Lung (tissue), 11 donors: ENCODE measurements at regions not wholly inside any gene's neighbourhood (a gene's known extent, or its start where the extent isn't known, plus 50 kb on each side); places are given as distances from the start of the nearest gene placed in this dataset.

Experiments used
- ATAC-seq: fragments of 200-7000 bp; cut with Tn5 transposase; one replicate; pipeline ENCODE4 v1.9.1; 2020; ENCODE audit warnings: moderate number of reproducible peaks; ENCODE audit not compliant: insufficient read depth, low FRiP score
- DNase-seq, 3 donors: peaks; one replicate each; pipeline ENCODE4 v3.0.0-alpha.2; 2013 to 2017
- H3K27ac ChIP-seq, 2 donors: one replicate each; pipeline ENCODE4 v1.5.1; 2013; ENCODE audit warnings: mild to moderate bottlenecking in 2 of 2, moderate library complexity in 2 of 2, control low read depth in 1 of 2, inconsistent platforms in 1 of 2, low read depth in 1 of 2, low read length in 1 of 2
- H3K27me3 ChIP-seq, 3 donors: one replicate each; pipeline ENCODE4 v1.5.1; 2013; ENCODE audit warnings: low read length in 2 of 3; ENCODE audit not compliant: control insufficient read depth in 3 of 3, insufficient read depth in 3 of 3
- H3K36me3 ChIP-seq, 4 donors: one replicate each; pipeline ENCODE4 v1.5.1; 2013; ENCODE audit warnings: low read length in 4 of 4, mild to moderate bottlenecking in 1 of 4, moderate library complexity in 1 of 4; ENCODE audit not compliant: control insufficient read depth in 4 of 4, insufficient read depth in 4 of 4
- H3K4me1 ChIP-seq, 5 donors: one replicate each; pipeline ENCODE4 v1.5.1; 2013; ENCODE audit warnings: low read length in 5 of 5, mild to moderate bottlenecking in 2 of 5, moderate library complexity in 1 of 5; ENCODE audit not compliant: control insufficient read depth in 5 of 5, insufficient read depth in 5 of 5
- H3K4me3 ChIP-seq: one replicate; pipeline ENCODE4 v1.5.1; 2013; ENCODE audit warnings: mild to moderate bottlenecking, control low read depth, moderate library complexity
- H3K9ac ChIP-seq, 2 donors: one replicate each; pipeline ENCODE4 v1.5.1; 2013; ENCODE audit warnings: low read length in 2 of 2, control low read depth in 1 of 2; ENCODE audit not compliant: insufficient read depth in 1 of 2
- H3K9me3 ChIP-seq, 4 donors: one replicate each; pipeline ENCODE4 v1.5.1; 2013; ENCODE audit warnings: low read length in 3 of 4, mild to moderate bottlenecking in 1 of 4, moderate library complexity in 1 of 4; ENCODE audit not compliant: control insufficient read depth in 4 of 4, insufficient read depth in 3 of 4
- WGBS, 2 donors: extraction: QIAGEN DNeasy Blood & Tissue Kit; methylation state at CpG; one replicate each; pipeline ENCODE4 v1.1.7; 2013; 5-methylcytosine and 5-hydroxymethylcytosine counted together
- TF ChIP-seq, protein P1 (sequence below): IDR thresholded peaks from 2 replicates; pipeline ENCODE4 v1.5.1; 2012; ENCODE audit warnings: mild to moderate bottlenecking; ENCODE audit errors: control extremely low read depth, extremely low read depth
- donor health status: control.
- donor health status: control.
- donor health status: Bipolar disorder and iron deficiency.
- donor health status: healthy.
- donor health status: DM: yes; HTN: yes; CAD: no.

- Histone ChIP-seq H3K4me3 (no peak overlapping the region), H3K4me1 (no peaks in the 10 kb centered on the region), H3K36me3 (no peaks in the 10 kb centered on the region), H3K27me3 (no peaks in the 10 kb centered on the region), H3K9me3 (peaks cover 0 to 2% (median 0%) of the 10 kb centered on the region in 4 donors), H3K27ac (no peak overlapping the region), H3K9ac (no peak overlapping the region)
- ATAC-seq (no peak), DNase-seq (no peak)
- TF ChIP-seq, protein P1, sequence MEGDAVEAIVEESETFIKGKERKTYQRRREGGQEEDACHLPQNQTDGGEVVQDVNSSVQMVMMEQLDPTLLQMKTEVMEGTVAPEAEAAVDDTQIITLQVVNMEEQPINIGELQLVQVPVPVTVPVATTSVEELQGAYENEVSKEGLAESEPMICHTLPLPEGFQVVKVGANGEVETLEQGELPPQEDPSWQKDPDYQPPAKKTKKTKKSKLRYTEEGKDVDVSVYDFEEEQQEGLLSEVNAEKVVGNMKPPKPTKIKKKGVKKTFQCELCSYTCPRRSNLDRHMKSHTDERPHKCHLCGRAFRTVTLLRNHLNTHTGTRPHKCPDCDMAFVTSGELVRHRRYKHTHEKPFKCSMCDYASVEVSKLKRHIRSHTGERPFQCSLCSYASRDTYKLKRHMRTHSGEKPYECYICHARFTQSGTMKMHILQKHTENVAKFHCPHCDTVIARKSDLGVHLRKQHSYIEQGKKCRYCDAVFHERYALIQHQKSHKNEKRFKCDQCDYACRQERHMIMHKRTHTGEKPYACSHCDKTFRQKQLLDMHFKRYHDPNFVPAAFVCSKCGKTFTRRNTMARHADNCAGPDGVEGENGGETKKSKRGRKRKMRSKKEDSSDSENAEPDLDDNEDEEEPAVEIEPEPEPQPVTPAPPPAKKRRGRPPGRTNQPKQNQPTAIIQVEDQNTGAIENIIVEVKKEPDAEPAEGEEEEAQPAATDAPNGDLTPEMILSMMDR, result no peak
- WGBS, 2 donors, result 83 to 87% methylated on average over 5 of the region's 5 CpGs
Observed at GRCh38 chr6:62345962-62346689, 60.1 kb upstream of the KHDRBS2 start.

DNA sequence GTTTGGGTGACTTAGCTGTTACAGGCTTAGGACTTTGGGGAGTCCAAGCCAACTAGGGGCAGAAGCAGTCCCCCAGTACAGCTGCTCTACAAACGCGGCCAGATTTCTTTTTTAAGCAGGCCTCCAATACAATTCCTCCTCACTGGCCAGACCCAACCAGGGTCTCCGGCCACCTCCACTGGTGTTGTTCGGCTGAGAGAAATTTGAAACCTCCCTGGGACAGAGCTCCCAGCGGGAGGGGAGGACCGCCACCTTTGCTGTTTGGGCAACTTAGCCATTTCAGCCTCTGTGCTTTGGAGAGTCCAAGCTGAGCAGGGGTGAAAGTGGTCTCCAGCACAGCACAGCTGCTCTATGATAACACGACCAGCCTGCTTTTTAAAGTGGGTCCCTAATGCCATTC lies 59.4 kb upstream of the KHDRBS2 start:
- H3K4me3 ChIP-seq, result no peak overlapping the region
- ATAC-seq, result no peak
- H3K9me3 ChIP-seq, result peaks cover 0 to 2% (median 0%) of the 10 kb centered on the region in 4 donors
- no peak overlapping the region for H3K27ac ChIP-seq
- no peak for DNase-seq
- no peaks in the 10 kb centered on the region for H3K4me1 ChIP-seq
- 92 to 95% methylated on average over 7 of the region's 7 CpGs for WGBS, 2 donors
- no peaks in the 10 kb centered on the region for H3K27me3 ChIP-seq
- H3K9ac ChIP-seq, result no peak overlapping the region
- TF ChIP-seq, protein P1, result no peak
- H3K36me3 ChIP-seq, result no peaks in the 10 kb centered on the region

DNA sequence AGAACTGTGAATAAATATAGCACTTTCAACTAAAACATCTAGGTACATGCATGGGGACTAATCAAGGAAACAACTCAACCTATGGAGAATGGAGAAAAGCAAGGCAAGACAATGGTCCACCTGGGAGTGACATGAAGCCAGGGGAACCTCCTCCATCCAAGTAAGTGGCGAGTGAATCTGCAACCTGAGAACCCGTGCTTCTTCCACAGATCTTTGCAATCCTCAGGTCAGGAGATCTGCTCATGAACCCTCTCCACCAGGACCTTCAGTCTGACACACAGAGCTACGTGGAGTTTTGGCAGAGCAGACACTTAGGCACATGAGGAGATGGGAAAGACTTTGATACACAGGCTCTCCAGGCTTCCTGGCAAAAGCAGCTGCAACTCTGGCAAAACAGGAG lies 58.8 kb upstream of the KHDRBS2 start:
- TF ChIP-seq, protein P1, result no peak
- ATAC-seq (no peak), DNase-seq (no peak)
- no peak overlapping the region for H3K4me3 ChIP-seq
- H3K36me3 ChIP-seq, result no peaks in the 10 kb centered on the region
- no peak overlapping the region for H3K9ac ChIP-seq
- H3K27me3 ChIP-seq, result no peaks in the 10 kb centered on the region
- no peaks in the 10 kb centered on the region for H3K4me1 ChIP-seq
- WGBS, 2 donors, result 91 to 93% methylated on average over 3 of the region's 3 CpGs
- no peak overlapping the region for H3K27ac ChIP-seq
- H3K9me3 ChIP-seq, result peaks cover 0 to 2% (median 0%) of the 10 kb centered on the region in 4 donors

- no peak overlapping the region for H3K9ac ChIP-seq
- no peak overlapping the region for H3K27ac ChIP-seq
- no peaks in the 10 kb centered on the region for H3K4me1 ChIP-seq
- no peak overlapping the region for H3K4me3 ChIP-seq
- ATAC-seq (no peak), DNase-seq (no peak)
- no peaks in the 10 kb centered on the region for H3K36me3 ChIP-seq
- H3K9me3 ChIP-seq, result peaks cover 0 to 4% (median 0%) of the 10 kb centered on the region in 4 donors
- no peaks in the 10 kb centered on the region for H3K27me3 ChIP-seq
- WGBS, 2 donors, result 90 to 97% methylated on average over 3 of the region's 3 CpGs
- TF ChIP-seq, protein P1, result no peak
Observed at GRCh38 chr6:62338477-62338876, 52.5 kb upstream of the KHDRBS2 start.
